NK-92 treated with Interleukin-12 subunit alpha and Interleukin-12 subunit beta, amount 100 ng/mL, for 24 hours (cell line): ENCODE measurements at regions not wholly inside any gene's neighbourhood (a gene's known extent, or its start where the extent isn't known, plus 50 kb on each side); places are given as distances from the start of the nearest gene placed in this dataset.

ENCODE experiments used
- DNase-seq: peaks from one replicate; lab custom pipeline; 2025; lab: John Stamatoyannopoulos, UW

- DNase-seq, result no peak
These were observed 56.0 kb upstream of the GLI3 start for GRCh38 chr7:42292991-42293521.

GRCh38 chr7:42289473-42289872 lies 52.5 kb upstream of the GLI3 start:
- no peak for DNase-seq
